Lung (tissue), 11 donors: ENCODE measurements at regions not wholly inside any gene's neighbourhood (a gene's known extent, or its start where the extent isn't known, plus 50 kb on each side); places are given as distances from the start of the nearest gene placed in this dataset.

Source experiments
- ATAC-seq: fragments of 200-7000 bp; cut with Tn5 transposase; one replicate; pipeline ENCODE4 v1.9.1; 2020; ENCODE audit warnings: moderate number of reproducible peaks; ENCODE audit not compliant: insufficient read depth, low FRiP score
- DNase-seq, 3 donors: peaks; one replicate each; pipeline ENCODE4 v3.0.0-alpha.2; 2013 to 2017
- H3K27ac ChIP-seq, 2 donors: one replicate each; pipeline ENCODE4 v1.5.1; 2013; ENCODE audit warnings: mild to moderate bottlenecking in 2 of 2, moderate library complexity in 2 of 2, control low read depth in 1 of 2, inconsistent platforms in 1 of 2, low read depth in 1 of 2, low read length in 1 of 2
- H3K27me3 ChIP-seq, 3 donors: one replicate each; pipeline ENCODE4 v1.5.1; 2013; ENCODE audit warnings: low read length in 2 of 3; ENCODE audit not compliant: control insufficient read depth in 3 of 3, insufficient read depth in 3 of 3
- H3K36me3 ChIP-seq, 4 donors: one replicate each; pipeline ENCODE4 v1.5.1; 2013; ENCODE audit warnings: low read length in 4 of 4, mild to moderate bottlenecking in 1 of 4, moderate library complexity in 1 of 4; ENCODE audit not compliant: control insufficient read depth in 4 of 4, insufficient read depth in 4 of 4
- H3K4me1 ChIP-seq, 5 donors: one replicate each; pipeline ENCODE4 v1.5.1; 2013; ENCODE audit warnings: low read length in 5 of 5, mild to moderate bottlenecking in 2 of 5, moderate library complexity in 1 of 5; ENCODE audit not compliant: control insufficient read depth in 5 of 5, insufficient read depth in 5 of 5
- H3K4me3 ChIP-seq: one replicate; pipeline ENCODE4 v1.5.1; 2013; ENCODE audit warnings: mild to moderate bottlenecking, control low read depth, moderate library complexity
- H3K9ac ChIP-seq, 2 donors: one replicate each; pipeline ENCODE4 v1.5.1; 2013; ENCODE audit warnings: low read length in 2 of 2, control low read depth in 1 of 2; ENCODE audit not compliant: insufficient read depth in 1 of 2
- H3K9me3 ChIP-seq, 4 donors: one replicate each; pipeline ENCODE4 v1.5.1; 2013; ENCODE audit warnings: low read length in 3 of 4, mild to moderate bottlenecking in 1 of 4, moderate library complexity in 1 of 4; ENCODE audit not compliant: control insufficient read depth in 4 of 4, insufficient read depth in 3 of 4
- CTCF ChIP-seq: IDR thresholded peaks from 2 replicates; pipeline ENCODE4 v1.5.1; 2012; ENCODE audit warnings: mild to moderate bottlenecking; ENCODE audit errors: control extremely low read depth, extremely low read depth
- WGBS, 2 donors: extraction: QIAGEN DNeasy Blood & Tissue Kit; methylation state at CpG; one replicate each; pipeline ENCODE4 v1.1.7; 2013; 5-methylcytosine and 5-hydroxymethylcytosine counted together
- donor health status: control.
- donor health status: control.
- donor health status: Bipolar disorder and iron deficiency.
- donor health status: healthy.
- donor health status: DM: yes; HTN: yes; CAD: no.

- Histone ChIP-seq H3K27ac (peak overlapping the region in 1 of 2 donors; percentile 33), H3K27me3 (no peaks in the 10 kb centered on the region), H3K9ac (no peak overlapping the region), H3K36me3 (no peaks in the 10 kb centered on the region), H3K9me3 (no peaks in the 10 kb centered on the region), H3K4me1 (no peaks in the 10 kb centered on the region), H3K4me3 (no peak overlapping the region)
- 72 to 79% methylated on average over 2 of the region's 2 CpGs for WGBS, 2 donors
- TF ChIP-seq CTCF, result no peak
- ATAC-seq (no peak), DNase-seq (no peak)
These were observed 146.0 kb upstream of the PTPRK start for GRCh38 chr6:128666405-128666804.

- no peak overlapping the region for H3K9ac ChIP-seq
- no peak for ATAC-seq
- TF ChIP-seq CTCF, result no peak
- H3K36me3 ChIP-seq, result no peaks in the 10 kb centered on the region
- no peaks in the 10 kb centered on the region for H3K9me3 ChIP-seq
- H3K27ac ChIP-seq, result no peak overlapping the region
- no peak for DNase-seq
- H3K27me3 ChIP-seq, result no peaks in the 10 kb centered on the region
- 82 to 89% methylated on average over 2 of the region's 2 CpGs for WGBS, 2 donors
- no peaks in the 10 kb centered on the region for H3K4me1 ChIP-seq
- no peak overlapping the region for H3K4me3 ChIP-seq
These were observed 142.8 kb upstream of the PTPRK start for GRCh38 chr6:128663238-128663637.

- no peak overlapping the region for H3K9ac ChIP-seq
- ATAC-seq (no peak), DNase-seq (no peak)
- H3K4me1 ChIP-seq, result peaks cover 0 to 2% (median 0%) of the 10 kb centered on the region in 5 donors
- H3K4me3 ChIP-seq, result no peak overlapping the region
- no peaks in the 10 kb centered on the region for H3K36me3 ChIP-seq
- H3K27ac ChIP-seq, result peak overlapping the region in 1 of 2 donors; percentile 21
- 76 to 78% methylated on average over 5 of the region's 5 CpGs for WGBS, 2 donors
- no peaks in the 10 kb centered on the region for H3K9me3 ChIP-seq
- H3K27me3 ChIP-seq, result no peaks in the 10 kb centered on the region
- TF ChIP-seq CTCF, result no peak
These were observed 139.7 kb upstream of the PTPRK start for GRCh38 chr6:128659878-128660622.

- DNase-seq (no peak), ATAC-seq (no peak)
- TF ChIP-seq CTCF, result no peak
- H3K27ac ChIP-seq, result peak overlapping the region in 1 of 2 donors; percentile 23
- H3K4me1 ChIP-seq, result peaks cover 0 to 2% (median 0%) of the 10 kb centered on the region in 5 donors
- H3K27me3 ChIP-seq, result no peaks in the 10 kb centered on the region
- WGBS, 2 donors, result 71 to 73% methylated on average over 1 of the region's 1 CpG
- no peaks in the 10 kb centered on the region for H3K9me3 ChIP-seq
- H3K4me3 ChIP-seq, result no peak overlapping the region
- H3K9ac ChIP-seq, result no peak overlapping the region
- H3K36me3 ChIP-seq, result no peaks in the 10 kb centered on the region
These were observed 138.9 kb upstream of the PTPRK start for GRCh38 chr6:128659276-128659675.
